ENCODE measurements at regions not wholly inside any gene's neighbourhood (a gene's known extent, or its start where the extent isn't known, plus 50 kb on each side); places are given as distances from the start of the nearest gene placed in this dataset.

DNA sequence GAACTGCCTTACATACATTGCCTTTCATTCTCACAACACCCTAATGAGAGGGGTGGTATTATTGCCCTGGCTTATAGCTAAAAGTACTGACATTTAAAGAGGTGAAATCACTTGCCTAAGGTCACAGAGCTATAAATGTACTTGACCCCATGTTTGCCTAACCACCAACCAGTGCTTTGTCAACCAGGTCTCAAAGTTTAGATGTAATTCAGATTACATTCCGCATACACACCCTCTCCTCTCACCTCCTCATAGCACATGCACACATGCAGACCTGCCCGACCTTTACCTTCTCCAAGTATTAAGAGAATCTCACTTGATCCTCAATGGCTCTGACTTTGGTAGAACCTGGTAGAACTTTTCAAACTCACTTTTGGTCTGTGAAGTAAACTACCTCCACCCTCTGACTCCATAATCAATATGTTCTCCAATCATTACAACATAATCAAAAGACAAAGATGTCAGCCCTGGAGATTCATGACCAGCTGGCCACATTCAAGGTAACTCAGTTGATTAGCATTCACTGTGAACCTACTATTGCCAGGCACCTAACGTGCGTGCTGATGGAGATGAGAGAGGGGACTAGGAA is 63.2 kb upstream of the HES1 start (continued):
- TF ChIP-seq, protein P1, sequence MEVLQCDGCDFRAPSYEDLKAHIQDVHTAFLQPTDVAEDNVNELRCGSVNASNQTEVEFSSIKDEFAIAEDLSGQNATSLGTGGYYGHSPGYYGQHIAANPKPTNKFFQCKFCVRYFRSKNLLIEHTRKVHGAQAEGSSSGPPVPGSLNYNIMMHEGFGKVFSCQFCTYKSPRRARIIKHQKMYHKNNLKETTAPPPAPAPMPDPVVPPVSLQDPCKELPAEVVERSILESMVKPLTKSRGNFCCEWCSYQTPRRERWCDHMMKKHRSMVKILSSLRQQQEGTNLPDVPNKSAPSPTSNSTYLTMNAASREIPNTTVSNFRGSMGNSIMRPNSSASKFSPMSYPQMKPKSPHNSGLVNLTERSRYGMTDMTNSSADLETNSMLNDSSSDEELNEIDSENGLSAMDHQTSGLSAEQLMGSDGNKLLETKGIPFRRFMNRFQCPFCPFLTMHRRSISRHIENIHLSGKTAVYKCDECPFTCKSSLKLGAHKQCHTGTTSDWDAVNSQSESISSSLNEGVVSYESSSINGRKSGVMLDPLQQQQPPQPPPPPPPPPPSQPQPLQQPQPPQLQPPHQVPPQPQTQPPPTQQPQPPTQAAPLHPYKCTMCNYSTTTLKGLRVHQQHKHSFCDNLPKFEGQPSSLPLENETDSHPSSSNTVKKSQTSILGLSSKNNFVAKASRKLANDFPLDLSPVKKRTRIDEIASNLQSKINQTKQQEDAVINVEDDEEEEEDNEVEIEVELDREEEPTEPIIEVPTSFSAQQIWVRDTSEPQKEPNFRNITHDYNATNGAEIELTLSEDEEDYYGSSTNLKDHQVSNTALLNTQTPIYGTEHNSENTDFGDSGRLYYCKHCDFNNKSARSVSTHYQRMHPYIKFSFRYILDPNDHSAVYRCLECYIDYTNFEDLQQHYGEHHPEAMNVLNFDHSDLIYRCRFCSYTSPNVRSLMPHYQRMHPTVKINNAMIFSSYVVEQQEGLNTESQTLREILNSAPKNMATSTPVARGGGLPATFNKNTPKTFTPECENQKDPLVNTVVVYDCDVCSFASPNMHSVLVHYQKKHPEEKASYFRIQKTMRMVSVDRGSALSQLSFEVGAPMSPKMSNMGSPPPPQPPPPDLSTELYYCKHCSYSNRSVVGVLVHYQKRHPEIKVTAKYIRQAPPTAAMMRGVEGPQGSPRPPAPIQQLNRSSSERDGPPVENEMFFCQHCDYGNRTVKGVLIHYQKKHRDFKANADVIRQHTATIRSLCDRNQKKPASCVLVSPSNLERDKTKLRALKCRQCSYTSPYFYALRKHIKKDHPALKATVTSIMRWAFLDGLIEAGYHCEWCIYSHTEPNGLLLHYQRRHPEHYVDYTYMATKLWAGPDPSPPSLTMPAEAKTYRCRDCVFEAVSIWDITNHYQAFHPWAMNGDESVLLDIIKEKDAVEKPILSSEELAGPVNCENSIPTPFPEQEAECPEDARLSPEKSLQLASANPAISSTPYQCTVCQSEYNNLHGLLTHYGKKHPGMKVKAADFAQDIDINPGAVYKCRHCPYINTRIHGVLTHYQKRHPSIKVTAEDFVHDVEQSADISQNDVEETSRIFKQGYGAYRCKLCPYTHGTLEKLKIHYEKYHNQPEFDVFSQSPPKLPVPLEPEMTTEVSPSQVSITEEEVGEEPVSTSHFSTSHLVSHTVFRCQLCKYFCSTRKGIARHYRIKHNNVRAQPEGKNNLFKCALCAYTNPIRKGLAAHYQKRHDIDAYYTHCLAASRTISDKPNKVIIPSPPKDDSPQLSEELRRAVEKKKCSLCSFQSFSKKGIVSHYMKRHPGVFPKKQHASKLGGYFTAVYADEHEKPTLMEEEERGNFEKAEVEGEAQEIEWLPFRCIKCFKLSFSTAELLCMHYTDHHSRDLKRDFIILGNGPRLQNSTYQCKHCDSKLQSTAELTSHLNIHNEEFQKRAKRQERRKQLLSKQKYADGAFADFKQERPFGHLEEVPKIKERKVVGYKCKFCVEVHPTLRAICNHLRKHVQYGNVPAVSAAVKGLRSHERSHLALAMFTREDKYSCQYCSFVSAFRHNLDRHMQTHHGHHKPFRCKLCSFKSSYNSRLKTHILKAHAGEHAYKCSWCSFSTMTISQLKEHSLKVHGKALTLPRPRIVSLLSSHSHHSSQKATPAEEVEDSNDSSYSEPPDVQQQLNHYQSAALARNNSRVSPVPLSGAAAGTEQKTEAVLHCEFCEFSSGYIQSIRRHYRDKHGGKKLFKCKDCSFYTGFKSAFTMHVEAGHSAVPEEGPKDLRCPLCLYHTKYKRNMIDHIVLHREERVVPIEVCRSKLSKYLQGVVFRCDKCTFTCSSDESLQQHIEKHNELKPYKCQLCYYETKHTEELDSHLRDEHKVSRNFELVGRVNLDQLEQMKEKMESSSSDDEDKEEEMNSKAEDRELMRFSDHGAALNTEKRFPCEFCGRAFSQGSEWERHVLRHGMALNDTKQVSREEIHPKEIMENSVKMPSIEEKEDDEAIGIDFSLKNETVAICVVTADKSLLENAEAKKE (CRISPR knock-in tag; IDR thresholded peaks at IDR 0.05), result no peak
- TF ChIP-seq CREB1 (CRISPR knock-in tag; IDR thresholded peaks at IDR 0.05; ENCODE audit: low read depth), result no peak
- no peak for TF ChIP-seq ZNF114 (CRISPR knock-in tag; IDR thresholded peaks at IDR 0.05)
- TF ChIP-seq NANOG (IDR thresholded peaks at IDR 0.05; ENCODE audit: borderline replicate concordance), result no peak

GRCh38 chr3:194073926-194074325 is 62.0 kb upstream of the HES1 start:
- Histone ChIP-seq H3F3A (replicated peaks; ENCODE audit: low read depth) (0 out of 2 replicates have a peak, but pooled peaks cover 7% of the 10 kb centered on the region), H3K4me3 (no peak overlapping the region), H4K20me1 (replicated peaks; ENCODE audit: insufficient read depth) (no peaks in the 10 kb centered on the region), H3K36me3 (ENCODE audit: insufficient read depth) (no peaks in the 10 kb centered on the region), H3K27ac (ENCODE audit: low read depth) (no peak overlapping the region), H3K9me2 (ENCODE audit: insufficient read depth) (peaks cover 6% of the 10 kb centered on the region; the same call in 1 of the 2 replicates), H3K79me2 (replicated peaks; ENCODE audit: insufficient read depth) (no peaks in the 10 kb centered on the region), H2AFZ (no peak overlapping the region), H3K4me2 (no peak overlapping the region), H3K4me1 (ENCODE audit: insufficient read depth) (no peaks in the 10 kb centered on the region; the same call in 1 of the 2 replicates), H3K27me3 (ENCODE audit: insufficient read depth) (peaks cover 40% of the 10 kb centered on the region)
- Mint-ChIP-seq H3K27me3 (ENCODE audit: insufficient read depth, low read depth, poor library complexity) (peaks cover 25% of the 10 kb centered on the region), H3K36me3 (ENCODE audit: low read depth) (peaks cover 7% of the 10 kb centered on the region; the same call in 1 of the 3 replicates), H3K27ac (no peak overlapping the region), H3K9me3 (peaks cover 11% of the 10 kb centered on the region; the same call in 2 of the 3 replicates), H3K4me1 (peaks cover 13% of the 10 kb centered on the region), H3K4me3 (no peak overlapping the region)
- DNase-seq (ENCODE audit: low spot score), result no peak
- ATAC-seq, result no peak
- TF ChIP-seq ZNF114 (CRISPR knock-in tag; IDR thresholded peaks at IDR 0.05) (no peak), EZH2phosphoT487 (IDR thresholded peaks at IDR 0.05; ENCODE audit: unreplicated experiment) (no peak), CTCF (conservative IDR thresholded peaks at IDR 0.05; ENCODE audit: low read depth in 2 of 2) (no peak), NANOG (IDR thresholded peaks at IDR 0.05; ENCODE audit: borderline replicate concordance) (no peak), STAT1 (IDR thresholded peaks at IDR 0.05; ENCODE audit: unreplicated experiment) (no peak), EZH2 (IDR thresholded peaks at IDR 0.05; ENCODE audit: low read depth, unreplicated experiment) (no peak)
